SH-SY5Y (cell line): ENCODE measurements at regions not wholly inside any gene's neighbourhood (a gene's known extent, or its start where the extent isn't known, plus 50 kb on each side); places are given as distances from the start of the nearest gene placed in this dataset.

Experiments
- GATA2 ChIP-seq: IDR thresholded peaks from 2 replicates; pipeline ENCODE4 v1.6.1; 2011; ENCODE audit warnings: mild to moderate bottlenecking, low read depth, low read length
- GATA3 ChIP-seq: IDR thresholded peaks from 2 replicates; pipeline ENCODE4 v1.6.1; 2011; ENCODE audit warnings: low read depth, mild to moderate bottlenecking, low read length, moderate library complexity

DNA sequence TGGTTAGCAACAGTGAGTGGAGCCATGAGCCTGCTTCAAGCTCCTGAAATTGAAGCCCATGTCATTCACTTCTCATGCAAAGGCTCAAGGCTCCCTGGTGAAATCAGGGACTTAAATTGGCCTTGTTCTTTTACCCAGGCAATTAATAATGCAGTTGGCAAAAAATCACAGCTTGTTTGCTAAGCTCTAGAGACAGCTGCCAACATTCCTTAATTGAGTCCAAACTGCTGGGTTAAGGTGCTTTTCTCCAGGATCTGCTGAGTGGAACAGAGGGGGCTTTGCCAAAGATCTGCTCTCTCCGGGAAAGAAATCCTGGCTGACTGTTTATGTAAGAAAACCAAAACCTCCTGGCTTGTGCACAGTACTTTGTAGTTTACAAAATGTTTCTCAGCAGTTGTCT is 257.6 kb upstream of the GHITM start:
- no peak for TF ChIP-seq GATA2
- TF ChIP-seq GATA3: no peak
